ENCODE measurements at regions not wholly inside any gene's neighbourhood (a gene's known extent, or its start where the extent isn't known, plus 50 kb on each side); places are given as distances from the start of the nearest gene placed in this dataset.

GRCh38 chr1:96533820-96534219 lies 187.8 kb upstream of the PTBP2 start:
- POLR2A ChIA-PET: no interaction called here
- Histone ChIP-seq H3K4me3 (ENCODE audit: low read length) (no peak overlapping the region), H3K9me3 (ENCODE audit: control insufficient read depth in 1 of 2, insufficient read depth in 1 of 2, low read length in 2 of 2) (peaks cover 4 to 7% of the 10 kb centered on the region in 2 experiments), H3K27me3 (ENCODE audit: control insufficient read depth in 1 of 2, insufficient read depth in 2 of 2, low read length in 2 of 2) (no peaks in the 10 kb centered on the region), H3K27ac (ENCODE audit: low read depth in 1 of 2, low read length in 2 of 2) (no peak overlapping the region), H3K36me3 (ENCODE audit: insufficient read depth, low read length) (no peaks in the 10 kb centered on the region), H3K4me1 (ENCODE audit: insufficient read depth, low read length) (no peaks in the 10 kb centered on the region)
- no peak for ATAC-seq (ENCODE audit: poor library complexity)
- Mint-ChIP-seq H3K9me3 (peaks cover 3% of the 10 kb centered on the region), H3K4me1 (ENCODE audit: low read depth) (no peaks in the 10 kb centered on the region), H3K36me3 (ENCODE audit: low read depth) (no peaks in the 10 kb centered on the region), H3K4me3 (no peak overlapping the region), H3K27me3 (peaks cover 3% of the 10 kb centered on the region), H3K27ac (no peak overlapping the region)
- no peak for DNase-seq
- CTCF ChIA-PET: no interaction called here
- TF ChIP-seq, protein P1, sequence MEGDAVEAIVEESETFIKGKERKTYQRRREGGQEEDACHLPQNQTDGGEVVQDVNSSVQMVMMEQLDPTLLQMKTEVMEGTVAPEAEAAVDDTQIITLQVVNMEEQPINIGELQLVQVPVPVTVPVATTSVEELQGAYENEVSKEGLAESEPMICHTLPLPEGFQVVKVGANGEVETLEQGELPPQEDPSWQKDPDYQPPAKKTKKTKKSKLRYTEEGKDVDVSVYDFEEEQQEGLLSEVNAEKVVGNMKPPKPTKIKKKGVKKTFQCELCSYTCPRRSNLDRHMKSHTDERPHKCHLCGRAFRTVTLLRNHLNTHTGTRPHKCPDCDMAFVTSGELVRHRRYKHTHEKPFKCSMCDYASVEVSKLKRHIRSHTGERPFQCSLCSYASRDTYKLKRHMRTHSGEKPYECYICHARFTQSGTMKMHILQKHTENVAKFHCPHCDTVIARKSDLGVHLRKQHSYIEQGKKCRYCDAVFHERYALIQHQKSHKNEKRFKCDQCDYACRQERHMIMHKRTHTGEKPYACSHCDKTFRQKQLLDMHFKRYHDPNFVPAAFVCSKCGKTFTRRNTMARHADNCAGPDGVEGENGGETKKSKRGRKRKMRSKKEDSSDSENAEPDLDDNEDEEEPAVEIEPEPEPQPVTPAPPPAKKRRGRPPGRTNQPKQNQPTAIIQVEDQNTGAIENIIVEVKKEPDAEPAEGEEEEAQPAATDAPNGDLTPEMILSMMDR (IDR thresholded peaks at IDR 0.05): no peak
- intact Hi-C loops (cut with DNase I, micrococcal nuclease): no loop called here

GRCh38 chr1:96536581-96536980 lies 185.0 kb upstream of the PTBP2 start:
- Histone ChIP-seq H3K27ac (ENCODE audit: low read depth in 1 of 2, low read length in 2 of 2) (no peak overlapping the region), H3K36me3 (ENCODE audit: insufficient read depth, low read length) (no peaks in the 10 kb centered on the region), H3K4me1 (ENCODE audit: insufficient read depth, low read length) (no peaks in the 10 kb centered on the region), H3K9me3 (ENCODE audit: control insufficient read depth in 1 of 2, insufficient read depth in 1 of 2, low read length in 2 of 2) (no peaks in the 10 kb centered on the region), H3K4me3 (ENCODE audit: low read length) (no peak overlapping the region), H3K27me3 (ENCODE audit: control insufficient read depth in 1 of 2, insufficient read depth in 2 of 2, low read length in 2 of 2) (no peaks in the 10 kb centered on the region)
- CTCF ChIA-PET: no interaction called here
- no peak for DNase-seq
- intact Hi-C loops (cut with DNase I, micrococcal nuclease): no loop called here
- H3K27ac Mint-ChIP-seq: no peak overlapping the region
- H3K4me3 Mint-ChIP-seq: no peak overlapping the region
- POLR2A ChIA-PET: no interaction called here
- H3K4me1 Mint-ChIP-seq (ENCODE audit: low read depth): no peaks in the 10 kb centered on the region
- no peaks in the 10 kb centered on the region for H3K36me3 Mint-ChIP-seq (ENCODE audit: low read depth)
- H3K9me3 Mint-ChIP-seq: no peaks in the 10 kb centered on the region
- no peak for ATAC-seq (ENCODE audit: poor library complexity)
- H3K27me3 Mint-ChIP-seq: peaks cover 3% of the 10 kb centered on the region
- TF ChIP-seq, protein P1 (IDR thresholded peaks at IDR 0.05): no peak

- H3K9me3 ChIP-seq (ENCODE audit: control insufficient read depth in 1 of 2, insufficient read depth in 1 of 2, low read length in 2 of 2): no peaks in the 10 kb centered on the region
- H3K9me3 Mint-ChIP-seq: no peaks in the 10 kb centered on the region
- H3K36me3 Mint-ChIP-seq (ENCODE audit: low read depth): no peaks in the 10 kb centered on the region
- ChIA-PET CTCF (no interaction called here), POLR2A (no interaction called here)
- H3K27ac Mint-ChIP-seq: no peak overlapping the region
- intact Hi-C loops (cut with DNase I, micrococcal nuclease): no loop called here
- ATAC-seq (ENCODE audit: poor library complexity) (no peak), DNase-seq (no peak)
- H3K4me3 ChIP-seq (ENCODE audit: low read length): no peak overlapping the region
- H3K36me3 ChIP-seq (ENCODE audit: insufficient read depth, low read length): no peaks in the 10 kb centered on the region
- no peaks in the 10 kb centered on the region for H3K4me1 ChIP-seq (ENCODE audit: insufficient read depth, low read length)
- TF ChIP-seq, protein P1 (IDR thresholded peaks at IDR 0.05): no peak
- H3K4me1 Mint-ChIP-seq (ENCODE audit: low read depth): no peaks in the 10 kb centered on the region
- no peaks in the 10 kb centered on the region for H3K27me3 ChIP-seq (ENCODE audit: control insufficient read depth in 1 of 2, insufficient read depth in 2 of 2, low read length in 2 of 2)
- no peak overlapping the region for H3K4me3 Mint-ChIP-seq
- H3K27me3 Mint-ChIP-seq: peaks cover 3% of the 10 kb centered on the region
- no peak overlapping the region for H3K27ac ChIP-seq (ENCODE audit: low read depth in 1 of 2, low read length in 2 of 2)
Observed at GRCh38 chr1:96538111-96538641, 183.4 kb upstream of the PTBP2 start.
